Heart left ventricle (tissue), 13 donors: ENCODE measurements at regions not wholly inside any gene's neighbourhood (a gene's known extent, or its start where the extent isn't known, plus 50 kb on each side); places are given as distances from the start of the nearest gene placed in this dataset.

ENCODE experiments used
- POLR2A ChIP-seq, 2 donors: fragments of 450-650 bp; IDR thresholded peaks; one replicate each; pipeline ENCODE4 v1.6.1; 2017; ENCODE audit warnings: antibody characterized with exemption in 2 of 2, mild to moderate bottlenecking in 2 of 2, moderate library complexity in 2 of 2
- TF ChIP-seq, protein P1 (sequence below), 12 donors: fragments of 200-600 bp; sonication (generic) in 4 of 12; IDR thresholded peaks; one replicate each; pipeline versions ENCODE4 v1.5.0 to v1.8.0; 2018 to 2022; ENCODE audit warnings: antibody characterized with exemption in 12 of 12, mild to moderate bottlenecking in 5 of 12
- donor health status: ischemic (EF 13 %, LVEDD 7.1; RV severe dilation, severe dysfunction).
- donor health status: DM: no; HTN: yes; CAD: no.
- donor health status: DM: no; HTN: no; CAD: no.
- donor health status: ischemic (EF 25% LVEDD 6.9; RV normal size, moderate dysfunction).
- donor health status: ischemic (EF 25% LVEDD 5.7; RV mildly dilated, moderate dysfunction).
- donor health status: ischemic (EF 35%, LVEDD 5.7; RV mildly dilated, moderate dysfunction).
- donor health status: nonischemic (EF 11% LVEDD 7.7; RV severe dilation, severe dysfunction).
- donor health status: DM: yes; HTN: yes; CAD: no.
- donor health status: PGD.
- donor health status: ischemic (EF 29% LVEDD 5.4; RV normal size, mild dysfunction).
- donor health status: nonischemic (EF 23%, LVEDD 6.1; RV moderate dilation, normal function).

DNA sequence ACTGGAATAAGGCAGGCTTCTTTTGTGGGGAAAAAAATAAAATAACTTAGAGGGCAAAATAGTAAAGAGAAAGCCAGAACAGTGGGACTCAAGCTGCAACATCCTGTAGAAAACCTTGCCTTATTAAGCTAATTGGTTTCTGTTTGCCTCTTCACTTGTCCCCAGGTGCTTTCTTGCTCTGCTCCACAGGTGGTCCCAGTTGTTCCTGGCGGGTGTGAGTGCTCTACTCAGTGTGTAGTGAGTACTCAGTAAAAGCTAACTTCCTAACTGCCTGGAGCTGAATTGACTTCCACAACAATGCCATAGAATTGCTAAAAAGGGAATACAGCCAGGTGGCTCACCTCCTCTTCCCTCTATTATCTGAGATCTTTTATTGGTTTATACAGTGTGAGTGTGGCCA lies 930.2 kb downstream of the C4orf33 start:
- TF ChIP-seq, protein P1, sequence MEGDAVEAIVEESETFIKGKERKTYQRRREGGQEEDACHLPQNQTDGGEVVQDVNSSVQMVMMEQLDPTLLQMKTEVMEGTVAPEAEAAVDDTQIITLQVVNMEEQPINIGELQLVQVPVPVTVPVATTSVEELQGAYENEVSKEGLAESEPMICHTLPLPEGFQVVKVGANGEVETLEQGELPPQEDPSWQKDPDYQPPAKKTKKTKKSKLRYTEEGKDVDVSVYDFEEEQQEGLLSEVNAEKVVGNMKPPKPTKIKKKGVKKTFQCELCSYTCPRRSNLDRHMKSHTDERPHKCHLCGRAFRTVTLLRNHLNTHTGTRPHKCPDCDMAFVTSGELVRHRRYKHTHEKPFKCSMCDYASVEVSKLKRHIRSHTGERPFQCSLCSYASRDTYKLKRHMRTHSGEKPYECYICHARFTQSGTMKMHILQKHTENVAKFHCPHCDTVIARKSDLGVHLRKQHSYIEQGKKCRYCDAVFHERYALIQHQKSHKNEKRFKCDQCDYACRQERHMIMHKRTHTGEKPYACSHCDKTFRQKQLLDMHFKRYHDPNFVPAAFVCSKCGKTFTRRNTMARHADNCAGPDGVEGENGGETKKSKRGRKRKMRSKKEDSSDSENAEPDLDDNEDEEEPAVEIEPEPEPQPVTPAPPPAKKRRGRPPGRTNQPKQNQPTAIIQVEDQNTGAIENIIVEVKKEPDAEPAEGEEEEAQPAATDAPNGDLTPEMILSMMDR (IDR thresholded peaks at IDR 0.05), result no peak
- TF ChIP-seq POLR2A (IDR thresholded peaks at IDR 0.05), result no peak
